HEK293 (cell line): ENCODE measurements at regions not wholly inside any gene's neighbourhood (a gene's known extent, or its start where the extent isn't known, plus 50 kb on each side); places are given as distances from the start of the nearest gene placed in this dataset.
A peak's percentile ranks its signal among the peaks of the same experiment; 100 is the strongest.

Source experiments
- CTCF ChIA-PET: fragments of 350-600 bp; formaldehyde crosslinking; extraction: SDS; loops from one replicate; lab custom pipeline; 2021; ENCODE audit warnings: antibody characterized with exemption; lab: Yijun Ruan, JAX
- POLR2A ChIA-PET: fragments of 300-600 bp; formaldehyde crosslinking; extraction: SDS; loops from one replicate; lab custom pipeline; 2020; ENCODE audit warnings: antibody characterized with exemption, inconsistent platforms; lab: Yijun Ruan, JAX
- H3K27ac ChIP-seq: fragments of 200-500 bp; sonication (Bioruptor generic); 2 replicates; pipeline ENCODE4 v1.5.1; 2014; ENCODE audit warnings: low read depth, low read length, control low read depth, inconsistent platforms; ENCODE audit errors: extremely low read depth
- H3K36me3 ChIP-seq, 2 experiments: fragments of 200-500 bp in 1 of 2; sonication (Bioruptor generic) in 1 of 2; 1 replicate in 1 of 2; 2 replicates in 1 of 2; pipeline ENCODE4 v1.5.1; 2014 to 2017; ENCODE audit warnings: inconsistent platforms in 2 of 2, low read length in 2 of 2; ENCODE audit not compliant: control insufficient read depth in 2 of 2, insufficient read depth in 1 of 2
- H3K4me1 ChIP-seq: fragments of 200-500 bp; sonication (Bioruptor generic); 2 replicates; pipeline ENCODE4 v1.5.1; 2014; ENCODE audit warnings: mild to moderate bottlenecking, low read length, inconsistent platforms; ENCODE audit not compliant: control insufficient read depth, insufficient read depth
- H3K4me3 ChIP-seq: 2 replicates; pipeline ENCODE4 v1.5.1; 2011; ENCODE audit warnings: low read depth, mild to moderate bottlenecking, control low read depth, low read length, moderate library complexity
- H3K9me3 ChIP-seq: fragments of 200-500 bp; sonication (Bioruptor generic); 2 replicates; pipeline ENCODE4 v1.5.1; 2014; ENCODE audit warnings: low read depth, low read length, inconsistent platforms; ENCODE audit not compliant: control insufficient read depth, insufficient read depth
- BCL11B ChIP-seq: fragments of 450-650 bp; formaldehyde crosslinking; IDR thresholded peaks from 2 replicates; pipeline ENCODE4 v1.5.1; 2016; ENCODE audit warnings: low read depth, missing biosample characterization, missing genetic modification characterization
- KLF17 ChIP-seq: fragments of 450-650 bp; formaldehyde crosslinking; IDR thresholded peaks from 2 replicates; pipeline ENCODE4 v1.5.1; 2016; ENCODE audit warnings: missing biosample characterization, missing genetic modification characterization
- KLF8 ChIP-seq: fragments of 450-650 bp; formaldehyde crosslinking; IDR thresholded peaks from 2 replicates; pipeline ENCODE4 v1.5.1; 2016; ENCODE audit warnings: missing biosample characterization, missing genetic modification characterization
- PBX3 ChIP-seq: sonication (generic); formaldehyde crosslinking; IDR thresholded peaks from 2 replicates; pipeline ENCODE4 v1.8.1; 2022; ENCODE audit warnings: mild to moderate bottlenecking, moderate library complexity, missing genetic modification reagents
- REST ChIP-seq: fragments of 450-650 bp; formaldehyde crosslinking; IDR thresholded peaks from 2 replicates; pipeline ENCODE4 v1.5.1; 2016; ENCODE audit warnings: missing biosample characterization, missing genetic modification characterization
- SCRT2 ChIP-seq: fragments of 450-650 bp; formaldehyde crosslinking; IDR thresholded peaks from 2 replicates; pipeline ENCODE4 v1.5.1; 2016; ENCODE audit warnings: missing biosample characterization, missing genetic modification characterization
- SP7 ChIP-seq: fragments of 450-650 bp; formaldehyde crosslinking; IDR thresholded peaks from 2 replicates; pipeline ENCODE4 v1.5.1; 2016; ENCODE audit warnings: missing biosample characterization, missing genetic modification characterization
- TSHZ1 ChIP-seq: fragments of 450-650 bp; formaldehyde crosslinking; IDR thresholded peaks from 2 replicates; pipeline ENCODE4 v1.5.1; 2016; ENCODE audit warnings: missing biosample characterization, missing genetic modification characterization, borderline replicate concordance
- ZBTB20 ChIP-seq: fragments of 450-650 bp; formaldehyde crosslinking; IDR thresholded peaks from 2 replicates; pipeline ENCODE4 v1.5.1; 2016; ENCODE audit warnings: missing biosample characterization, missing genetic modification characterization
- ZNF114 ChIP-seq: fragments of 450-650 bp; formaldehyde crosslinking; IDR thresholded peaks from 2 replicates; pipeline ENCODE4 v1.5.0; 2017; ENCODE audit warnings: missing biosample characterization, missing genetic modification characterization
- ZNF155 ChIP-seq: fragments of 450-650 bp; formaldehyde crosslinking; IDR thresholded peaks from 2 replicates; pipeline ENCODE4 v1.5.1; 2016; ENCODE audit warnings: missing biosample characterization, missing genetic modification characterization
- ZNF16 ChIP-seq: fragments of 450-650 bp; formaldehyde crosslinking; IDR thresholded peaks from 2 replicates; pipeline ENCODE4 v1.5.1; 2016; ENCODE audit warnings: low read depth, missing biosample characterization, missing genetic modification characterization
- ZNF223 ChIP-seq: fragments of 450-650 bp; formaldehyde crosslinking; IDR thresholded peaks from 2 replicates; pipeline ENCODE4 v1.5.1; 2016; ENCODE audit warnings: missing biosample characterization, missing genetic modification characterization
- ZNF23 ChIP-seq: fragments of 450-650 bp; formaldehyde crosslinking; IDR thresholded peaks from 2 replicates; pipeline ENCODE4 v1.5.1; 2016; ENCODE audit warnings: missing biosample characterization, missing genetic modification characterization, borderline replicate concordance
- ZNF274 ChIP-seq, 2 experiments: fragments of 200-500 bp in 1 of 2; fragments of 450-650 bp in 1 of 2; sonication (Bioruptor generic) in 1 of 2; formaldehyde crosslinking in 1 of 2; IDR thresholded peaks; 2 replicates each; pipeline versions ENCODE4 v1.5.1 to v1.6.1; 2014 to 2016; ENCODE audit warnings: borderline replicate concordance in 1 of 2, inconsistent platforms in 1 of 2, low read length in 1 of 2, missing biosample characterization in 1 of 2, missing genetic modification characterization in 1 of 2
- ZNF280D ChIP-seq: fragments of 450-650 bp; formaldehyde crosslinking; IDR thresholded peaks from 2 replicates; pipeline ENCODE4 v1.5.1; 2016; ENCODE audit warnings: missing biosample characterization, missing genetic modification characterization
- ZNF561 ChIP-seq: fragments of 450-650 bp; IDR thresholded peaks from 2 replicates; pipeline ENCODE4 v1.5.1; 2018; ENCODE audit warnings: missing biosample characterization, missing genetic modification characterization, borderline replicate concordance
- ZNF580 ChIP-seq: fragments of 450-650 bp; formaldehyde crosslinking; IDR thresholded peaks from 2 replicates; pipeline ENCODE4 v1.5.1; 2016; ENCODE audit warnings: missing biosample characterization, missing genetic modification characterization
- ZNF585B ChIP-seq: fragments of 450-650 bp; formaldehyde crosslinking; IDR thresholded peaks from 2 replicates; pipeline ENCODE4 v1.5.1; 2016; ENCODE audit warnings: missing biosample characterization, missing genetic modification characterization
- ZNF664 ChIP-seq: fragments of 450-650 bp; formaldehyde crosslinking; IDR thresholded peaks from 2 replicates; pipeline ENCODE4 v1.5.1; 2016; ENCODE audit warnings: missing biosample characterization, missing genetic modification characterization
- ZSCAN4 ChIP-seq: fragments of 450-650 bp; formaldehyde crosslinking; IDR thresholded peaks from 2 replicates; pipeline ENCODE4 v1.5.1; 2017; ENCODE audit warnings: missing biosample characterization, missing genetic modification characterization

- CTCF ChIA-PET, result interaction anchor here (1.4 kb wide), 1 partner anchor 19 kb away, joined by 3 read pairs; no protein-coding TSS in a partner anchor
- H3K4me1 ChIP-seq, result no peaks in the 10 kb centered on the region
- no peak for TF ChIP-seq TSHZ1 (tag by site-specific recombination)
- TF ChIP-seq ZNF585B, result peak; percentile 72
- no peak for TF ChIP-seq PBX3 (CRISPR knock-in tag)
- TF ChIP-seq BCL11B (tag by site-specific recombination), result no peak
- TF ChIP-seq, all 188 proteins: peak for 1
- POLR2A ChIA-PET, result no interaction called here
- no peak overlapping the region for H3K27ac ChIP-seq
- no peaks in the 10 kb centered on the region for H3K36me3 ChIP-seq
- H3K4me3 ChIP-seq, result no peak overlapping the region
- no peaks in the 10 kb centered on the region for H3K9me3 ChIP-seq
These were observed 114.9 kb downstream of the CD8B2 start for GRCh38 chr2:106602042-106602441.

- Histone ChIP-seq H3K4me3 (no peak overlapping the region), H3K9me3 (no peaks in the 10 kb centered on the region), H3K4me1 (no peaks in the 10 kb centered on the region), H3K27ac (no peak overlapping the region), H3K36me3 (no peaks in the 10 kb centered on the region)
- ChIA-PET POLR2A (no interaction called here), CTCF (no interaction called here)
- TF ChIP-seq ZNF580 (no peak), REST (no peak), ZNF561 (no peak), ZNF155 (no peak), ZSCAN4 (tag by site-specific recombination) (no peak), SCRT2 (no peak), ZNF114 (tag by site-specific recombination) (no peak), KLF8 (tag by site-specific recombination) (no peak), ZBTB20 (no peak), ZNF274 (IDR thresholded peaks at IDR 0.05; ENCODE audit: low read length) (no peak), ZNF274 (tag by site-specific recombination; IDR thresholded peaks at IDR 0.05; ENCODE audit: borderline replicate concordance) (no peak), ZNF223 (tag by site-specific recombination) (no peak), ZNF16 (tag by site-specific recombination) (no peak), ZNF280D (tag by site-specific recombination) (no peak), ZNF23 (tag by site-specific recombination) (no peak), SP7 (tag by site-specific recombination) (no peak), ZNF664 (no peak), KLF17 (tag by site-specific recombination) (no peak)
These were observed 119.5 kb downstream of the CD8B2 start for GRCh38 chr2:106606652-106607051.
